Stomach (tissue), 8 donors: ENCODE measurements at regions not wholly inside any gene's neighbourhood (a gene's known extent, or its start where the extent isn't known, plus 50 kb on each side); places are given as distances from the start of the nearest gene placed in this dataset.

Experiments used
- DNase-seq, 2 donors: peaks; one replicate each; pipeline versions ENCODE4 v3.0.0 to v3.0.0-alpha.2; 2013 to 2019
- H3K27ac ChIP-seq, 5 donors: fragments of 200-600 bp in 4 of 5; sonication (generic) in 4 of 5; one replicate each; pipeline ENCODE4 v1.5.1; 2013 to 2019; ENCODE audit warnings: mild to moderate bottlenecking in 1 of 5, moderate library complexity in 1 of 5
- H3K27me3 ChIP-seq, 3 donors: fragments of 200-600 bp; sonication (generic); one replicate each; pipeline ENCODE4 v1.5.1; 2017 to 2019; ENCODE audit warnings: mixed run types in 1 of 3
- H3K36me3 ChIP-seq, 4 donors: fragments of 200-600 bp; sonication (generic); 1 replicate in 3 of 4; 2 replicates in 1 of 4; pipeline ENCODE4 v1.5.1; 2016 to 2019
- H3K4me1 ChIP-seq, 4 donors: fragments of 200-600 bp; sonication (generic); one replicate each; pipeline ENCODE4 v1.5.1; 2016 to 2019
- H3K4me3 ChIP-seq, 4 donors: fragments of 200-600 bp; sonication (generic) in 3 of 4; one replicate each; pipeline ENCODE4 v1.5.1; 2016 to 2019; ENCODE audit warnings: mild to moderate bottlenecking in 1 of 4
- H3K9me3 ChIP-seq, 4 donors: fragments of 200-600 bp; sonication (generic); one replicate each; pipeline ENCODE4 v1.5.1; 2016 to 2019
- EP300 ChIP-seq: sonication (generic); formaldehyde crosslinking; IDR thresholded peaks from one replicate; pipeline ENCODE4 v1.6.1; 2017; ENCODE audit warnings: antibody characterized with exemption
- POLR2A ChIP-seq, 4 donors: fragments of 450-650 bp; IDR thresholded peaks; one replicate each; pipeline ENCODE4 v1.6.1; 2016; ENCODE audit warnings: antibody characterized with exemption in 4 of 4, control low read depth in 2 of 4, mild to moderate bottlenecking in 1 of 4, moderate library complexity in 1 of 4
- POLR2AphosphoS5 ChIP-seq, 3 donors: sonication (generic); formaldehyde crosslinking; IDR thresholded peaks; one replicate each; pipeline ENCODE4 v1.6.1; 2016; ENCODE audit warnings: antibody characterized with exemption in 3 of 3
- WGBS, 5 donors: extraction: QIAGEN DNeasy Blood & Tissue Kit in 3 of 5; methylation state at CpG; one replicate each; pipeline versions ENCODE4 v1.1.5 to v1.1.7; 2013 to 2018; 5-methylcytosine and 5-hydroxymethylcytosine counted together
- intact Hi-C: fragments of 100-400 bp; cut with DNase I; formaldehyde crosslinking; loops from one replicate; pipeline ENCODE4 v1.15.1; 2023; ENCODE audit warnings: low total_unique reads
- TF ChIP-seq, protein P1 (sequence below), 7 experiments: fragments of 450-650 bp in 4 of 7; fragments of 200-600 bp in 3 of 7; sonication (generic) in 3 of 7; IDR thresholded peaks; one replicate each; pipeline ENCODE4 v1.5.1; 2016 to 2019; ENCODE audit warnings: antibody characterized with exemption in 7 of 7, control low read depth in 2 of 7, mild to moderate bottlenecking in 1 of 7
- donor health status: healthy with polysubstance abuse.
- donor health status: Bipolar disorder and iron deficiency.
- donor health status: healthy.

DNA sequence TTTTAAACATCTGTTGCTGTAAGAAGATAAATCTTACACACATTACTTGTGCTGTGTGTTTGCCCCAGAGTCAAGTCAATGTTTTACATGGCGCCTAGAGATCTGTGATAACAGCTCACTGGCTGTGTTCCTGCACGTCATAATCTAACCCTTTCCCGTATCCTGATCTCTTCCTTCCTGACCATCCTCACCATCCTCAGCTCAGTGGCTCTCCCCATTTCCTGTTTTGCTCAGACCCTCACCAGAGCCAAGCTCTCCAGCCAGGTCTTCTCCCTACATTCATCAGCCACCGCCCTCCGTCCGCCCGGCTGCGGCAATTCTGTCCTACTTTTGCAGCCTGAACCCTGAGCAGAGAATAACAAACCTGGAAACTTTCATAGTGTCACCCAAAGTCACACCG lies 824.7 kb downstream of the USP25 start:
- no peak overlapping the region for H3K4me3 ChIP-seq
- WGBS, 5 donors: 63 to 74% (median 71%) methylated on average over 9 of the region's 9 CpGs
- intact Hi-C loops: no loop called here

DNA sequence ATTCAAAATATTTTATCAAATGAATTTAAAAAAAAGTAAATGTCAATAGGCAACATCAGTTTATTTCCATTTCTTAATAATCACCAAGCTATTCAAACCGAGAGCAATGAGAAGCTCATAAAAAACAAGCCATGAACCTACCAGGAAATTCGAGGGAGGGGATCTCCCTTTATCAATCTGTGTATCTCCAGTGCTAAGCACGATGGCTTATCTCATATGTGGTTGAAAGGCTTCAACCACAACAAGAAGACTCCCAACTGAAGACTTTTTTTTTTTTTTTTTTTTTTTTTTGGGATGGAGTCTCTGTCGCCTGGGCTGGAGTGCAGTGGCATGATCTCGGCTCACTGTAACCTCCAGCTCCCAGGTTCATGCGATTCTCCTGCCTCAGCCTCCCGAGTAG lies 833.3 kb downstream of the USP25 start:
- Histone ChIP-seq H3K27me3 (no peaks in the 10 kb centered on the region), H3K4me1 (no peaks in the 10 kb centered on the region), H3K36me3 (no peaks in the 10 kb centered on the region), H3K4me3 (no peak overlapping the region), H3K9me3 (no peaks in the 10 kb centered on the region), H3K27ac (no peak overlapping the region)
- 69 to 84% (median 82%) methylated on average over 7 of the region's 7 CpGs for WGBS, 5 donors
- intact Hi-C loops: no loop called here
- no peak for DNase-seq
- TF ChIP-seq EP300 (no peak), POLR2AphosphoS5 (IDR thresholded peaks at IDR 0.05) (no peak), POLR2A (IDR thresholded peaks at IDR 0.05) (no peak)
- TF ChIP-seq, protein P1, sequence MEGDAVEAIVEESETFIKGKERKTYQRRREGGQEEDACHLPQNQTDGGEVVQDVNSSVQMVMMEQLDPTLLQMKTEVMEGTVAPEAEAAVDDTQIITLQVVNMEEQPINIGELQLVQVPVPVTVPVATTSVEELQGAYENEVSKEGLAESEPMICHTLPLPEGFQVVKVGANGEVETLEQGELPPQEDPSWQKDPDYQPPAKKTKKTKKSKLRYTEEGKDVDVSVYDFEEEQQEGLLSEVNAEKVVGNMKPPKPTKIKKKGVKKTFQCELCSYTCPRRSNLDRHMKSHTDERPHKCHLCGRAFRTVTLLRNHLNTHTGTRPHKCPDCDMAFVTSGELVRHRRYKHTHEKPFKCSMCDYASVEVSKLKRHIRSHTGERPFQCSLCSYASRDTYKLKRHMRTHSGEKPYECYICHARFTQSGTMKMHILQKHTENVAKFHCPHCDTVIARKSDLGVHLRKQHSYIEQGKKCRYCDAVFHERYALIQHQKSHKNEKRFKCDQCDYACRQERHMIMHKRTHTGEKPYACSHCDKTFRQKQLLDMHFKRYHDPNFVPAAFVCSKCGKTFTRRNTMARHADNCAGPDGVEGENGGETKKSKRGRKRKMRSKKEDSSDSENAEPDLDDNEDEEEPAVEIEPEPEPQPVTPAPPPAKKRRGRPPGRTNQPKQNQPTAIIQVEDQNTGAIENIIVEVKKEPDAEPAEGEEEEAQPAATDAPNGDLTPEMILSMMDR (IDR thresholded peaks at IDR 0.05): no peak

More for the DNA sequence above, 824.7 kb downstream of the USP25 start:
- H3K4me1 ChIP-seq: peaks cover 0 to 5% (median 0%) of the 10 kb centered on the region in 4 donors
- H3K27ac ChIP-seq: no peak overlapping the region
- H3K36me3 ChIP-seq: no peaks in the 10 kb centered on the region
- TF ChIP-seq POLR2AphosphoS5 (IDR thresholded peaks at IDR 0.05): no peak
- no peak for TF ChIP-seq EP300
- TF ChIP-seq, protein P1 (IDR thresholded peaks at IDR 0.05): no peak
- no peak for TF ChIP-seq POLR2A (IDR thresholded peaks at IDR 0.05)
- H3K9me3 ChIP-seq: no peaks in the 10 kb centered on the region
- no peaks in the 10 kb centered on the region for H3K27me3 ChIP-seq
- peak in 1 of 2 donors; percentile 24 for DNase-seq

DNA sequence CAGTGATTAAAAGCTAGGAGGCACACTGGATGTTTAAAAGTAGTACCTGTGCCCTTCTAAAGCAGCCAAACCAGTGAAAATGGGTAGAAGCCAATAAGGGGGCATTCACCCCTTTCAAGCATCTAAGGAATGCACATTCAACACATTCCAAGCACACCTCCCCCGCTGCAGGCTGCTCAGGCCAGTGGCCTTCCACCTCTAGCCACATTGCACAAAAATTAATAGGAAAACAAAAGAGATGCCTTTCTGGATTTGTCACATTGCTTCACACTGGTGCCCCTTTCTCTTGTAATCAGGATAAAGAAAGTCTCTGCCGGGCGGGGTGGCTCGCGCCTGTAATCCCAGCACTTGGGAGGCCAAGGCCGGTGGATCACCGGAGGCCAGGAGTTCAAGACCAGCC lies 834.0 kb downstream of the USP25 start:
- no peaks in the 10 kb centered on the region for H3K4me1 ChIP-seq
- 85 to 96% (median 95%) methylated on average over 7 of the region's 7 CpGs for WGBS, 5 donors
- no peak overlapping the region for H3K4me3 ChIP-seq
- H3K9me3 ChIP-seq: no peaks in the 10 kb centered on the region
- intact Hi-C loops: no loop called here
- H3K27ac ChIP-seq: no peak overlapping the region
- no peak for DNase-seq
- no peaks in the 10 kb centered on the region for H3K36me3 ChIP-seq
- TF ChIP-seq EP300 (no peak), POLR2AphosphoS5 (IDR thresholded peaks at IDR 0.05) (no peak), POLR2A (IDR thresholded peaks at IDR 0.05) (no peak)
- TF ChIP-seq, protein P1 (IDR thresholded peaks at IDR 0.05): no peak
- no peaks in the 10 kb centered on the region for H3K27me3 ChIP-seq

DNA sequence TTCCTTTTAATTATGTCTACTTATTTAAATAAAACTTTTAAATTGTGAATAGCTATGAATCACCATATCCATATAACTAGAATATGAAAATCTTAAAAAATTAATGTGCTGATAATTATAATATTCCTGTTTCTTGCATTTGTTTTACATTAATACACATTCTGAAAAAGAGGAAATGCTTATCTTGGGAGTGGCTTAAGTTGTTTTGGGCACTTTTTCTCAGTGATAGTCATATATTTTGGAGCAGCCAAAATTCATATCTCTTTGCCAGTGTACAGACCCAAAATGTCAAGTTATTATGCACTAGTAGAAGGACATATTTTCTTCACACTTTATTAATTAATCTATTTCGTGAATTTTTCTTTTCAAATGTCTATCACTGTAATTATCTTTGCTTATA lies 838.5 kb downstream of the USP25 start:
- no peak overlapping the region for H3K4me3 ChIP-seq
- H3K4me1 ChIP-seq: no peaks in the 10 kb centered on the region
- H3K27ac ChIP-seq: no peak overlapping the region
- 34 to 77% (median 62%) methylated on average over 1 of the region's 1 CpG for WGBS, 5 donors
- no peaks in the 10 kb centered on the region for H3K9me3 ChIP-seq
- TF ChIP-seq POLR2AphosphoS5 (IDR thresholded peaks at IDR 0.05) (no peak), POLR2A (IDR thresholded peaks at IDR 0.05) (no peak), EP300 (no peak)
- TF ChIP-seq, protein P1 (IDR thresholded peaks at IDR 0.05): no peak
- intact Hi-C loops: no loop called here
- no peak for DNase-seq
- H3K27me3 ChIP-seq: no peaks in the 10 kb centered on the region
- no peaks in the 10 kb centered on the region for H3K36me3 ChIP-seq
